HG03439 (cell line): ENCODE measurements at regions not wholly inside any gene's neighbourhood (a gene's known extent, or its start where the extent isn't known, plus 50 kb on each side); places are given as distances from the start of the nearest gene placed in this dataset.

Experiments used
- ATAC-seq: cut with Tn5 transposase; IDR thresholded peaks from one replicate; pipeline ENCODE4 v1.9.1; 2021; ENCODE audit warnings: mild to moderate bottlenecking, moderate library complexity; ENCODE audit not compliant: unreplicated experiment

GRCh38 chr18:34077599-34077998 lies 147.1 kb downstream of the NOL4 start:
- no peak for ATAC-seq

GRCh38 chr18:34075963-34076860 lies 148.5 kb downstream of the NOL4 start:
- ATAC-seq = no peak

GRCh38 chr18:34061226-34061625 lies 163.5 kb downstream of the NOL4 start:
- ATAC-seq = no peak

DNA sequence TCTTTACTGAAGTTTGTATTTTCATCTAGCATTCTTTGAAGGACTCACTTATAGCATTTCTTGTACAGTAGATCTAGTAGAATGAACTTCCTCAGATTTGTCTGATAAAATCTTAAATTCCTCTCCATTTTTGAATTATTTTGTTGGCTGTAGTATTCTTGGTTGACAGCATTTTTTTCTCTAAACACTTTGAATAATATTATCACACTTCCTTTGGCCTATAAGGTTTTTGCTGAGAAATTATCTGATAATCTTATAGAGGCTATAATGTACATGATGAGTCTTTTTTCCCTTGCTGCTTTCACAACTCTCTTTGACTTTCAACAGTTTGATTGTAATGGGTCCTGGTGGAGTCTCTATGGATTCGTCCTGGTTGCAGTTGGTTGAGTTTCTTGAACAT lies 169.5 kb downstream of the NOL4 start:
- no peak for ATAC-seq

DNA sequence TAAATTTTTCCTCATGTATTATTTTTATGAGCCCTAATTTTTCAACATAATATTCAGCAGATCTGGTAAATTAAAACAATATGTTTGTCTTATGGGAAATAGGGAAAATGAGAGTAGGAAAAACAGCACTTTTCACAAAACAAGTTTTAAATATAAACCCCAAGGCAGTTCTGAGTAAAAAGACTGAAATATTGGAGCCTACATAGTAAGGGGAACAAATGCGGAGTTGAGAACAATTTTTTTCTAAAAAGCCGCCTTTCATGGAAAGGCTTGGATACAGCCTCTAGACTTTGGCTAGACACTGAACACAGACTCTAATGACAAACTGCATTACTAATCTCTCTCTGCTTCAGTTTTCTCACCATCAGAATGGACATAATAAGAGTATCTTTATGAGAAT lies 174.1 kb downstream of the NOL4 start:
- no peak for ATAC-seq

DNA sequence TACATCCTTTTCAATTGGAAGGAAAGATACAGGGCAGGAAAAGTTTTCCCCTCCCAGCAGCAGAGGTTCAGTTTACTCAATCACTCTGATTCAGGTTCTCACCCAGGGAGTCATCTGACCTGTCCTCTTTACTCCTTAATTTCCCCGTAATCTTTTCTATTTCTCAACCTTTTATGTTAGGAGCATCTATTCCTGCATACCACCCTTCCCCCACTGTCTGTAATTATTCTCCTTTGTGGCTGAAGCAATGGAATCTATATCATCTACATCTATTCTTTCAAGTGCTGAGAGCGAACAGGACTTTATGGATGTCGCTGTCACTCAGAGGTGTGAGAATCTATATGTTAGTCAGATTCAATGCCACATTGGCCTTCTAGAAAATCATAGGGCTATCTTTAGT lies 175.2 kb downstream of the NOL4 start:
- ATAC-seq = no peak

GRCh38 chr18:34048423-34048822 lies 176.3 kb downstream of the NOL4 start:
- no peak for ATAC-seq

- ATAC-seq = no peak
Observed at GRCh38 chr18:34042423-34043146, 182.1 kb downstream of the NOL4 start.

GRCh38 chr18:34039611-34040010 lies 185.1 kb downstream of the NOL4 start:
- no peak for ATAC-seq

DNA sequence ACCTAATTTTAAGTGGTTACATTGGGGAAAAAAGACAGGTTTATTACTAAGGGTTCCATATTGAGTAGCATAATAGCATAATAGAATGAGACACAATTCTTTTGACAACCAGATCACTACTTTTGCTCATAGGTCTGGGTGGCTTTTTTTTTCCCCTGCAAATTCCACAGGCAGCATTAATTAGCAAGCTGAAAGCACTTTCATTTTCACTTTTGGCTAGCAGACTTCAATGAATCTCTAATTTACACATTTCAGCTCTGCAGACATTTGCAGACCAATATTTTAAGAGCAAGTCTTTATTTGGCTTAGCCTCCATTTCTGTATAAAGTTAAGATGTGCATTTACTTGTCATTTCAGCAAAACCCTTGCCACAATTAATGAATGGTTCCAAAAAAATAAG lies 185.5 kb downstream of the NOL4 start:
- ATAC-seq = no peak

DNA sequence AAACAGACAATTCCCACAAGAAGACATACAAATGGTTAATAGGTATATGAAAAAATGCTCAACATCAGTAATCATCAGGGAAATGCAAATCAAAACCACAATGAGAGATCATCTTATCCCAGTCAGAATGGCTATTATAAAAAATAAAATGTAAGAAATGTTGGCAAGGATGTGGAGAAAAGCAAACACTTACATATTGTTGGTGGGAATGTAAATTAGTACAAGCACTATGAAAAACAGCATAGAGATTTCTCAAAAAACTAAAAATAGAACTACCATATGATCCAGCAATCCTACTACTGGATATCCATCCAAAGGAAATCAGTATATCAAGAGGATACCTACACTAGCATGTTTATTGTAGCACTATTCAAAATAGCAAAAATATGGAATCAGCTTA lies 186.6 kb downstream of the NOL4 start:
- ATAC-seq = no peak

DNA sequence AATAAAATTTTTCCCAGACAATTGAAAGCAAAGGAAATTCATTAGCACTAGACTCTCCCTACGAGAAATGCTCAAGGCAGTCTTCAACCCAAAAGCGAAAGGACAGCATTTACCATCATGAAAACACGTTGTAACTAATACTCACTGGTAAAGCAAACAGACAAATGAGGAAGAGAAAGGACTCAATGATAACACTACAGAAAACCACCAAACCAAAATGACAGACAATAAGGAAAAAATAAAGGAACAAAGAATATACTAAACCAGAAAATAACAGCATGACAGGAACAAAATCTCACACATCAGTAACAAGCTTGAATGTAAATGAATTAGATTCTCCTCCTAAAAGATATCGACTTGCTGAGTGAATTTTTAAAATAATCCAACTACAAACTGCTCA lies 190.7 kb downstream of the NOL4 start:
- ATAC-seq = no peak

DNA sequence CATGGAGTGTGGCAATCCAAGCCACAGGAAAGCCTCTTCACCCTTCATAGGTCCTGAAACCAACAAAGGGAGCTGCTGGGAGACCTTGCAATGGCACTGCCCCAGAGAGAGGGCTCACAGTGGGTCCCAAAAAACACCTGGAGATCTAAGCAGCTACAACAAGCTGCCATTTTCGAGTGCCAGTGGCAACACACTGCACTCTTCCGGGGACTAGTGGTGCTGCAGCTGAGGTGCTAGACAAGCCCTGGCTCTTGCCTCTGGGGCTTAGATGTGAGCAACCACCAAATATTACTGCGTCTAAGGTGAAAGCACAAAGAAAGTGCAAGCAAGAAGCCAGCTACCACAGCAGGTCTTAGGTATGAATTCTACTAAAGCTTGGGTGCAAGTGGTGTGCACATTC lies 192.9 kb downstream of the NOL4 start:
- no peak for ATAC-seq

GRCh38 chr18:34028324-34028723 lies 196.4 kb downstream of the NOL4 start:
- no peak for ATAC-seq

DNA sequence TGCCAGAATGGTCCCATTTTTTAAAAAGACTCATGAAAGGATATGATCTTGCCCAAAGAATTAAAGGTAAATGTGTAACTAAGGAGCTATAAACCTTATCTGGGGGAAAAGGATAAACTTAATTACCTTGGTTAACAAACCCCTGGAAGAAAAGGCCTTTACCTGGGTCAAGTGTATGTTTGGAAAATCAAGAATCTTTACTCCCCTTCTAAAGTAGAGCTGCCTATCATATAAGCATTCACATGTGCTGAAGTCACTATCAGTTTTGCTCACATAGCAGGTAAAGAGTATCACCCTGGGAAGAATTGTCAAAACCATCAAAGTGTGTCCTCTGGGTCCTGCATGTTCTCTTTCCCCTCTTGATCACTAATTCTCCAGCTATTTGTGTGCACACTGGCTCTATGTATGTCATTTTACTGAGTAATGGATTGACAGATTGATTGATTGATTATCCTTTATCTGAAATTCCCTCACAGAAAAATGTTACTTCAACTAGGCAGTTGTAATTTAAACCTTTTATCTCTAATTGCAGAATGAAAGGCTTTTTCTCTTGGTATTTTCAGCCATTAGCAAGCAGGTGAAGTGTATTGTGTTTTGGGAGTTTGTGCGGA lies 199.4 kb downstream of the NOL4 start:
- no peak for ATAC-seq

- no peak for ATAC-seq
Observed at GRCh38 chr18:34023471-34023870, 201.2 kb downstream of the NOL4 start.

GRCh38 chr18:34018336-34018735 lies 206.4 kb downstream of the NOL4 start:
- ATAC-seq = no peak

- no peak for ATAC-seq
Observed at GRCh38 chr18:34003687-34004086, 221.0 kb downstream of the NOL4 start.

DNA sequence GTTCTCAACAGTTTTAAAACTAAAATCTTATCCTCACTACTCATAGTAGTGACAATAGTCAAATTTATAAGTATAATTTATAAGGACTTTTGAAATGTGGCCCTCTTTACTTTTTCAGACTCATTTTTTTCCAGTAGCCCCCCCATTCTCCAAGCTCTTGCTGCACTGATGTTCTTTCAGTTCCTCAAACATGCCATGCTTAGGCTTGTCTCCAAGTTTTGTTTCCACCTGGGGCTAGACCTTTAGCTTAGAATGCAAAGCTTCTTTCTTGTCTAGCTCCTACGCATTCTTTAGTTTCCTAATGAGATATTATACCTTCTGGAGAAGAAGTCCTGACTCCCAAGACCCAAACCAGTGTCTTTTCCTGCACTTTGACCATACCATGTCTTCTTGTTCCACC lies 222.6 kb downstream of the NOL4 start:
- ATAC-seq = no peak

GRCh38 chr18:34001376-34001775 lies 223.3 kb downstream of the NOL4 start:
- ATAC-seq = no peak

- ATAC-seq = no peak
Observed at GRCh38 chr18:33987206-33987605, 237.5 kb downstream of the NOL4 start.

DNA sequence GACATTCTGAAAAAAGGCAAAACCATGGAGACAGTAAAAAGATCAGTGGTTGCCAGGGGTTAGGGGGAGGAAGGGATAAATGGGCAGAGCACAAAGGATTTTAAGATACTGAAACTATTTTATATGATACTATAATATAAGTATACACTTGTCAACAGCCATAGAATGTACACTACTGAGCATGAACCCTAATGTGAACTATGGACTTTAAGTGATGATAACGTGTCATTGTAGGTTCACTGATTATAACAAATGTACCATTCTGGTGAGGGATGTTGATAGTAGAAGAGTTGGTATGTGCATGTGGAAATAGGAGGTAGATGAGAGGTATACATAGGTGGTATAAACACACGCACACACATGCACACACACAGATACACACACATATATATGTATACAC lies 241.6 kb downstream of the NOL4 start:
- ATAC-seq = no peak
